HUES64 (cell line): ENCODE measurements at regions not wholly inside any gene's neighbourhood (a gene's known extent, or its start where the extent isn't known, plus 50 kb on each side); places are given as distances from the start of the nearest gene placed in this dataset.

Experiments used
- H3K27ac ChIP-seq: 2 replicates; pipeline ENCODE4 v1.7.0; 2013; ENCODE audit warnings: low read depth, low read length, inconsistent platforms
- H3K27me3 ChIP-seq: 2 replicates; pipeline ENCODE4 v1.6.1; 2013; ENCODE audit warnings: mild to moderate bottlenecking, low read length; ENCODE audit not compliant: insufficient read depth
- H3K36me3 ChIP-seq: 2 replicates; pipeline ENCODE4 v1.6.1; 2013; ENCODE audit warnings: mild to moderate bottlenecking, low read length; ENCODE audit not compliant: insufficient read depth
- H3K4me1 ChIP-seq: 2 replicates; pipeline ENCODE4 v1.6.1; 2013; ENCODE audit warnings: mild to moderate bottlenecking, low read length, moderate library complexity; ENCODE audit not compliant: insufficient read depth
- H3K4me3 ChIP-seq: 2 replicates; pipeline ENCODE4 v1.5.1; 2013; ENCODE audit warnings: mild to moderate bottlenecking, low read length, moderate library complexity
- H3K9ac ChIP-seq: 2 replicates; pipeline ENCODE4 v1.6.1; 2013; ENCODE audit warnings: mild to moderate bottlenecking, low read depth, low read length
- H3K9me3 ChIP-seq: 2 replicates; pipeline ENCODE4 v1.6.1; 2013; ENCODE audit warnings: low read depth, low read length; ENCODE audit not compliant: insufficient read depth
- WGBS: fragments of 150-250, 120-280 bp; methylation state at CpG from one replicate; pipeline ENCODE4 v1.1.7; 2013; ENCODE audit warnings: missing lambda C conversion rate; 5-methylcytosine and 5-hydroxymethylcytosine counted together

DNA sequence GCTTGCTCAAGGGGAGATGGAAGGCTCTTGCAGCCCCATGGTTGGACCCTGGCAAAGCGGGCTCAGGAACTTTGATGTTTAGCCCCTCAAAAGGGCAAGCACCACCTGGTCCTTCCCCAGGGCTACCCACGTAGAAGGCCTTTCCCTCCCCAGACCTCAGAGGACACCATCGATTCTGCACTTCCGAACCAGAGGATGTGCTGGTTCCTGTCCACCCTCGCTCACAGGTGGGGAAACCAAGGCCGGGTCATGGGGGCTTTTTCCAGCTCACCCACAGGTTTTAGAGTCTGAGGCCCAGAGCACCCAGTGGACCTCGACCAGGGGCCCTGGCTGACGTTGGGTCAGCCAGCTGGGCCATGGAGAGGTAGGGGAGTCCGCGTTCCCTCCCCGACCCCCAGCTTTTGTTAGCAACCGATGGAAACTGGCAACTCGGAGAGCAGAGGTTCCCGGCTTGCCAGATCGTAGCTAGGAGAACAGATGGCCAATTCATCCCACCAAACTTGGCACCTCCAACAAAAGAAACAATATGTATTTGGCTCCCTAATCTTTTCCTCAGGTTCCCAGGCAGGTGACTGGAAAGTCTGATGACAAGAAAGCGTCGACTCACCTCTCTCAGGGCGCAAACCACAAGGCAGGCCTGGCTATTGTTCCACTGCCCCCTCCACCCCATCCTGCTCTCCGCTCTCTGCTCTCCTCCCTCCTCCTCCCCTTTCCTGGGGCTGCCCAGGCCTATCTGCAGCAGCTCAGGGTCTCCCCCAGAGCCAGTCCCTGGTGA lies 167.6 kb upstream of the SMIM23 start:
- 88% methylated on average over 19 of the region's 19 CpGs for WGBS
- Histone ChIP-seq H3K4me1 (peaks cover 21% of the 10 kb centered on the region), H3K9ac (no peak overlapping the region), H3K27me3 (peaks cover 80% of the 10 kb centered on the region), H3K27ac (no peak overlapping the region), H3K36me3 (no peaks in the 10 kb centered on the region), H3K4me3 (no peak overlapping the region), H3K9me3 (no peaks in the 10 kb centered on the region)

DNA sequence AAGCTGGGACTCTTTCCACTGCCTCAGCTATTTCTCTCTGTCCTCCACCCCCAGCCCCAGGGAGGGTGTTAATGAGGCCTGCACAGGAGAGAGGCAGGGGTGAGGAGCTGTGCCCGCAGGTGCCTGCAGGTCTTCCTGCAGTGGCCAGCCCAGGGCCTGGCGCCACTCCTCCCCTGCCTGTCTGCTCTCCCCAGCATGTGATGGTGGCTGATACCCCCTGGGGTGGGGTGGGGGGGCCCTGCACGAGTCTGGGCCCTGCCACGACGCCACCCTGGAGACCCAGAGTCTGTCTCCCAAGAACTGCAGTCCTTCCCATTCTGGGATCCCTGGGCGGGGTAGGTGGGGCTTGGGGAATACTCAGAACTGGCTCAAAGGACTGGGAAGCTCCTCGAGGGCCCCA lies 166.4 kb upstream of the SMIM23 start:
- no peaks in the 10 kb centered on the region for H3K36me3 ChIP-seq
- no peak overlapping the region for H3K9ac ChIP-seq
- peaks cover 29% of the 10 kb centered on the region for H3K4me1 ChIP-seq
- no peak overlapping the region for H3K4me3 ChIP-seq
- no peaks in the 10 kb centered on the region for H3K9me3 ChIP-seq
- no peak overlapping the region for H3K27ac ChIP-seq
- peaks cover 84% of the 10 kb centered on the region for H3K27me3 ChIP-seq
- WGBS = 79% methylated on average over 7 of the region's 7 CpGs

- Histone ChIP-seq H3K27ac (no peak overlapping the region), H3K9me3 (no peaks in the 10 kb centered on the region), H3K9ac (no peak overlapping the region), H3K4me1 (peaks cover 35% of the 10 kb centered on the region), H3K4me3 (no peak overlapping the region), H3K27me3 (peaks cover 85% of the 10 kb centered on the region), H3K36me3 (no peaks in the 10 kb centered on the region)
- WGBS = 93% methylated on average over 3 of the region's 3 CpGs
Observed at GRCh38 chr5:171619744-171620143, 165.9 kb upstream of the SMIM23 start.

DNA sequence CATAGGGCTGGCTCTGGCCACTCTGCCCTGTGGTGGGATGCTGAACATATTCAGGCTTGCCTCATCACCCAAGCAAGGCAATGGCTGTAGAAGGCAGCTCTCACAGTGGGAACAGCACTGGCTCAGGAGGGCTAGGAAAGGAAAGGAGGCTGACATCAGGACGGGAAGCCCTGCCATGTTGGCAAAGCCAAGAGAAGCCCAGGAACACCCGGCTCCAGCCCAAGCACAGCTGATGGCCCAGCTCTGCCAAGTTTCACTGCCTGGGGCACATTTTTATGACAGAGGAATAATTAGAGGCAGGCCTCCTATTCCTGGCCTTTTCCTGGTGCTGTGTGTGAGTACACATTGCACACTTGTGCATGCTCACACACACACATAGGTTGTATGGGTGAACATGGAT lies 163.6 kb upstream of the SMIM23 start:
- peaks cover 23% of the 10 kb centered on the region for H3K4me1 ChIP-seq
- H3K9me3 ChIP-seq = no peaks in the 10 kb centered on the region
- H3K9ac ChIP-seq = no peak overlapping the region
- WGBS = 90% methylated on average over 2 of the region's 2 CpGs
- peaks cover 93% of the 10 kb centered on the region for H3K27me3 ChIP-seq
- H3K36me3 ChIP-seq = no peaks in the 10 kb centered on the region
- no peak overlapping the region for H3K27ac ChIP-seq
- no peak overlapping the region for H3K4me3 ChIP-seq

DNA sequence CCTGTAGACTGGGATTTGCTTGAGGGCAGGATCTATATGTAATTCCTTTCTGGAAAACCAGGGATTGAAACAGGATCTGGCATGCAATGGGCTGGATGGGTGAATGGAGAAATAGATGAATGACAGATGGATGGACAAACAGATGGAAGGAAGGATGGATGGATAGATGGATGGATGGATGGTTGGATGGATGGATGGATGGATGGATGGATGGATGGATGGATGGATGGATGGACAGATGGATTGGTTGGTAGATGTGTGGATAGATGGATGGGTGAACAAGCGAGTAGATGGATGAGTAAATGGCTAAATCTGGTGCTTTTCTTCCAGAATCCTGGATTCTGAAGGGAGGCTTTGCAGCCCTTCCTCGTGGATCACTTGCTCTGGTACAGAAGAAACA lies 162.5 kb upstream of the SMIM23 start:
- no peaks in the 10 kb centered on the region for H3K36me3 ChIP-seq
- peaks cover 23% of the 10 kb centered on the region for H3K4me1 ChIP-seq
- WGBS = 39% methylated on average over 2 of the region's 2 CpGs
- no peak overlapping the region for H3K9ac ChIP-seq
- H3K27ac ChIP-seq = no peak overlapping the region
- peaks cover 93% of the 10 kb centered on the region for H3K27me3 ChIP-seq
- H3K9me3 ChIP-seq = no peaks in the 10 kb centered on the region
- H3K4me3 ChIP-seq = no peak overlapping the region

- no peak overlapping the region for H3K9ac ChIP-seq
- no peak overlapping the region for H3K27ac ChIP-seq
Observed at GRCh38 chr5:171623551-171624097, 162.0 kb upstream of the SMIM23 start.

DNA sequence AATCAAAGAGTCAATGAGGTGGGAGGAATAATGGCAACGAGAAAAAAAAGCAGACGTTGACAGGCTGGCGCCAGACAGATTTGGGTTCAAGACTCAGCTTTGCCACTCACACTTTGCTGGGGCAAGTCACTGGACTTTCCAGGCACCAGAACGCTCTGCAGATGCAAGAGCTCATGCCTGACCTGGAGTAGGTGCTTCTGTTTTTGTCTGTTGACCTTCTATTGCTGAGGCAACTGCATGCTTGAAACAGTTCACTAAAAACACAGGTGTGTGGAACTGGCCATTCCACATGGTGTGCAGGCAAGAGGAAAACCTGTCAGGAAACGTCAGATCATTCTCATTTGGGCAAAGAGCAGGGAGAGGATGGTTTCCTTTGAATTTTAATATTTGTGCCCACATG lies 161.2 kb upstream of the SMIM23 start:
- no peak overlapping the region for H3K9ac ChIP-seq
- H3K4me1 ChIP-seq = peaks cover 23% of the 10 kb centered on the region
- H3K27ac ChIP-seq = no peak overlapping the region
- WGBS = 45% methylated on average over 5 of the region's 5 CpGs
- no peak overlapping the region for H3K4me3 ChIP-seq
- H3K9me3 ChIP-seq = no peaks in the 10 kb centered on the region
- H3K36me3 ChIP-seq = no peaks in the 10 kb centered on the region
- H3K27me3 ChIP-seq = peaks cover 95% of the 10 kb centered on the region

More at GRCh38 chr5:171623551-171624097, 162.0 kb upstream of the SMIM23 start:
- Histone ChIP-seq H3K27me3 (peaks cover 93% of the 10 kb centered on the region), H3K4me3 (no peak overlapping the region), H3K9me3 (no peaks in the 10 kb centered on the region), H3K4me1 (peaks cover 23% of the 10 kb centered on the region), H3K36me3 (no peaks in the 10 kb centered on the region)
- WGBS = 4% methylated on average over 11 of the region's 11 CpGs

GRCh38 chr5:171625646-171626045 lies 160.0 kb upstream of the SMIM23 start:
- H3K27me3 ChIP-seq = peaks cover 93% of the 10 kb centered on the region
- 94% methylated on average over 10 of the region's 10 CpGs for WGBS
- no peak overlapping the region for H3K4me3 ChIP-seq
- H3K4me1 ChIP-seq = peaks cover 23% of the 10 kb centered on the region
- H3K36me3 ChIP-seq = no peaks in the 10 kb centered on the region
- H3K9me3 ChIP-seq = no peaks in the 10 kb centered on the region
- no peak overlapping the region for H3K9ac ChIP-seq
- no peak overlapping the region for H3K27ac ChIP-seq

DNA sequence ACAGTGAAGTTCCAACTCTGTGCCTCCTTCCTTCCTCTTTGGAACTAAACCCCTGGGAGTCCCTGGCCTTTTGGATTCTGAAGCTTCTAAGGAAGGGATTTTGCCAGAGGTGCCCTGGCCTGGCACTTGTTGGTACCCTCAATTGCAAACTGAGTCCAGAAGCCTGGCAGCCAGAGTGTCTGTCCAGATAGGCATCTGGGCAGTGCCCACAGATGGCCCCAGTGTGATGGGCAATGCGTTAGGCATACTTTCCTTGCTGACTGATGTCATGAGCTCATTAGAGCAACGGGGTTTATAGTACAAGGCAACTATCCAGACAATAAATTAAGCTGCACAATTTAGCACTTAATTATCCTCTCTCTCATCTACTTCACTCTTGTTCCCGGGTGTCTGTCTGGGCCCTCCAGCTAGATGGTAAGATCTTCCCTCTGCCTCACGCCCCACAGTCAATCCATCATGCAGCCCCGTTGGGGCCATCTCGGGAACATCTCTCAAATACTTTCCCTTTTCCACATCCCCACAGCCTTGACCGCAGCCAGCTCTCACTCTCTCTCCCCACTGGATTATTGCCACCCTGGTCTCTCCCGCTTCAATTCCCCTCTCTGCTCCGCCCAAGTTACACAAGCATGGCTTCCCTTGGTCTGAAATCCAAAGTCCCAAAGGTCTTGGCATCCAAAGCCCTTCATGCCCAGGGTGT lies 157.5 kb upstream of the SMIM23 start:
- Histone ChIP-seq H3K4me3 (no peak overlapping the region), H3K4me1 (peaks cover 14% of the 10 kb centered on the region), H3K36me3 (no peaks in the 10 kb centered on the region), H3K9me3 (no peaks in the 10 kb centered on the region), H3K27ac (no peak overlapping the region), H3K9ac (no peak overlapping the region), H3K27me3 (peaks cover 78% of the 10 kb centered on the region)
- WGBS = 91% methylated on average over 9 of the region's 9 CpGs

DNA sequence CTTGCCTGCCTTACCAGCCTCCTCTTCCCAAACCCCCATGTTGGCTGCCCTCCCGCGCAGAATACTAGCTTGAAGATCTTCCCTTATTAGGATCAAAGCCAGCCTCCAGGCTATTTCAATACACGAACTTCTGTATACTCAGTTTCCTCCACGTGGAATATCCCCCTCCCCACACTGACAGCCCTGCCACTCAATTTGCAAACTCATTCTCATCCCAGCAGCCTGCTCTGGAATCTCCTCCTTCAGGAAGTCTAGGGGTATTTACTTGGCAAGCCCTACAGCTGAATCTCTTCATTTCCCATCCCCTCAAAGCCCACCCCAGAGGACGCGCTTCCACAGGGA lies 157.0 kb upstream of the SMIM23 start:
- no peak overlapping the region for H3K9ac ChIP-seq
- 60% methylated on average over 6 of the region's 6 CpGs for WGBS
- no peak overlapping the region for H3K27ac ChIP-seq
- H3K36me3 ChIP-seq = no peaks in the 10 kb centered on the region
- H3K9me3 ChIP-seq = no peaks in the 10 kb centered on the region
- peaks cover 11% of the 10 kb centered on the region for H3K4me1 ChIP-seq
- peaks cover 75% of the 10 kb centered on the region for H3K27me3 ChIP-seq
- no peak overlapping the region for H3K4me3 ChIP-seq

DNA sequence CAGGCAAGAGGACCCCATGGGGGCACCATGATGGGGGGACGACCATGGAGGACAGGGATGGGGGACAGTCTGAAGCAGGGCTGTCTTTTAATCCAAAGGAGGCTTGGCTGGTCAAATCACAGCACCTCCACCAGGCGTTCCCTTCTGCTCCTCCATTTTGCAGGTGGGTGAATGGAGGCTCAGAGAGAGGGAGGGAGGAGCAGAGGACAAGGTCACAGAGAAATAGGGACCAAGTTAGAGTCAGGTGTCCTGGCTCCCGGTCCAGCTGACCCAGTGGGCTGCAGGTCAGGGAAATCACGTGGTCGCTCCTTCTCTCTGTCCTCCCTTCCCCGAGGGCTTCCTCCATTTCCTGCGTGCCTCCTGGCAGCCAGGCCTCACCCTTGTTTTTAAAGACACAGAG lies 156.4 kb upstream of the SMIM23 start:
- Histone ChIP-seq H3K4me3 (no peak overlapping the region), H3K9me3 (no peaks in the 10 kb centered on the region), H3K36me3 (no peaks in the 10 kb centered on the region), H3K9ac (no peak overlapping the region), H3K4me1 (peaks cover 7% of the 10 kb centered on the region), H3K27me3 (peaks cover 71% of the 10 kb centered on the region), H3K27ac (no peak overlapping the region)
- WGBS = 73% methylated on average over 7 of the region's 7 CpGs
